ENCODE measurements at regions not wholly inside any gene's neighbourhood (a gene's known extent, or its start where the extent isn't known, plus 50 kb on each side); places are given as distances from the start of the nearest gene placed in this dataset.

DNA sequence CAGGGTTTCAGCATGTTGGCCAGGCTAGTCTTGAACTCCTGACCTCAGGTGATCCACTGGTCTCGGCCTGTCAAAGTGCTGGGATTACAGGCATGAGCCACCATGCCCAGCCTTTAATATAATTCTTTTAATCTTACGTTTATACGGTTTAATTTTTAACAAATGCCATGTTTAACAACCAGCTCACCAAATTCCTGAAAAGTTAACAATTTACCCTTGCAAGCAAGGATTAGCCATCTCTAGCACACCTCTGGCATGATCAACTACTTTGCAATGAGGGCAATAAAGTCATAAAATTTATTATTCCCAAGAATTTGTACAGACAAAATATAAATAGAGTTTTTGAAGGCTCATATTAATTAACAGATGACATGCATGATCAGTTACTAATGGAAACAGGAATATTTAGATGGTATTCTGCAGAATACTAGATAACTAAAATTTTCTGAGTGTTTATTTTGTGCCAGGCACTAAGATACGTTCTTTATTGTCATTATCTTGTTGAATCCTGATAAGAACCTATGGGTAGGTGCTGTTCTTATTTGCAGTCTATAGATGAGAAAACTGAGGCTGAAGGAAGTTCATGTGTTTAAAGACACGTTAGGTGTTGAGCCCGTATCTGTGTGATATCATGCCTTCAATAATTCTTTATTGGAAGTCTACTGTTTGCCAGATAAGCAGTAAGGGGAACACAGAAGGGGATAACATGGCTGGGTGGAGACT is 190.1 kb downstream of the CDCA7 start:
- H3K4me3 ChIP-seq (ENCODE audit: low read depth, low read length), result no peak overlapping the region
- no peak for DNase-seq (ENCODE audit: low read depth)
- TF ChIP-seq, protein P1, sequence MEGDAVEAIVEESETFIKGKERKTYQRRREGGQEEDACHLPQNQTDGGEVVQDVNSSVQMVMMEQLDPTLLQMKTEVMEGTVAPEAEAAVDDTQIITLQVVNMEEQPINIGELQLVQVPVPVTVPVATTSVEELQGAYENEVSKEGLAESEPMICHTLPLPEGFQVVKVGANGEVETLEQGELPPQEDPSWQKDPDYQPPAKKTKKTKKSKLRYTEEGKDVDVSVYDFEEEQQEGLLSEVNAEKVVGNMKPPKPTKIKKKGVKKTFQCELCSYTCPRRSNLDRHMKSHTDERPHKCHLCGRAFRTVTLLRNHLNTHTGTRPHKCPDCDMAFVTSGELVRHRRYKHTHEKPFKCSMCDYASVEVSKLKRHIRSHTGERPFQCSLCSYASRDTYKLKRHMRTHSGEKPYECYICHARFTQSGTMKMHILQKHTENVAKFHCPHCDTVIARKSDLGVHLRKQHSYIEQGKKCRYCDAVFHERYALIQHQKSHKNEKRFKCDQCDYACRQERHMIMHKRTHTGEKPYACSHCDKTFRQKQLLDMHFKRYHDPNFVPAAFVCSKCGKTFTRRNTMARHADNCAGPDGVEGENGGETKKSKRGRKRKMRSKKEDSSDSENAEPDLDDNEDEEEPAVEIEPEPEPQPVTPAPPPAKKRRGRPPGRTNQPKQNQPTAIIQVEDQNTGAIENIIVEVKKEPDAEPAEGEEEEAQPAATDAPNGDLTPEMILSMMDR (IDR thresholded peaks at IDR 0.05; ENCODE audit: insufficient read depth, low read depth, low read length), result no peak

DNA sequence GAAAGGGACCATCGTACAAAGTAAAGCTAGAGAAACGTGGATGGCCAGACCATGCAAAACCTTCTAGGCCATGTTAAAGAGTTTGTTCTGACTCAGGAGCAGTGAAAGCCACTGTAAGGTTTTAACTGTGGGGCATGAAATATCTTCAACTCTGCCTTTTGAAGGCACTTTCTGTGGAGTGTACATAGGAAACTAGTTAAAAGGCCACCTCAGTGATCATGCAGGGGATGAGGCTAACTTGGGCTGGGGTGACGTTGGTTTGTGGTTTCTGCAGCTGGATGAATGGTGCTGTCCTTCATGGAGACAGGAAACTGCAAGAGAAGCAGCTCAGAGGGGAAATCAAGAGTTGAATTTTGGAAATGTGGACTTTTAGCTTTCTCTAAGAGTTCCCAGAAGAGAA is 190.7 kb downstream of the CDCA7 start:
- TF ChIP-seq, protein P1 (IDR thresholded peaks at IDR 0.05; ENCODE audit: insufficient read depth, low read depth, low read length), result no peak
- H3K4me3 ChIP-seq (ENCODE audit: low read depth, low read length), result no peak overlapping the region
- no peak for DNase-seq (ENCODE audit: low read depth)

DNA sequence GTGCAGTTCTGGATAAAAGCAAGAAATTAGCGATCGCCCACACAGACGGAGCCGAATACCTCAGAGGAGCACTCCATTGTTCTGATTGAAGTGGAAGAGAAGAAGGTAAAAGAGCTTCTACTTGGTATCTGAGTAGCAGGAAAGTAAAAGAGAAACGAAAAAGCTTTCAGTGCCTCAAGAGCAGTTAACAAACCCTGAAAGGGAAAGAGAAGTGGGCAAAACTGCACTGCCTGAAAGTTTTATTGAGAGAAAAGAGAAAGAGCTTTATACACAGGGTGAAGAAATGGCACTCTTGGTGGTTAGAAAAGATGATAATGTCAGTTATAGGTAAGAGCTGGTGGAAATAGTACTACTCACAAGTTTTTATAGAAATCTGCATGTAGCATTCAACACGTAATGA is 192.8 kb downstream of the CDCA7 start:
- H3K4me3 ChIP-seq (ENCODE audit: low read depth, low read length), result no peak overlapping the region
- TF ChIP-seq, protein P1 (IDR thresholded peaks at IDR 0.05; ENCODE audit: insufficient read depth, low read depth, low read length), result no peak
- DNase-seq (ENCODE audit: low read depth), result no peak

DNA sequence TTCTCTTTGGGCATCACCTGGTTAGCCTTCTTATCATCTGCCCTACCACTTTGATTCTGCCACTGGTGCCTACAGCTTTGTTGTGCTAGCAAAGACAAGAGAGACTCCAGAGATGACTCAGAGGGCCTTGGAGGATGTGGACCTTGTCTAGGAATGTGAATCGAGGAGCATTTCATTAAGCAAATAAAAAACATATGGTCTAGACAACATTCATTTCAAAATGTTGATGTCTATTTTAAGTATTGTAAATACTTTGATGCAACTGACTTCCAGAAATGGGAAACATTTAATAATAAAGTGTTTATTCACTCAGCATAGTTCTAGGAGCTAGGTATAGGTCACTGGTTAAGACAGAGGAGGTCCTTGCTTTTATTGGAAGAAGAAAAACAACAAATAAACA is 195.5 kb downstream of the CDCA7 start:
- DNase-seq (ENCODE audit: low read depth), result peak; percentile 80
- H3K4me3 ChIP-seq (ENCODE audit: low read depth, low read length), result no peak overlapping the region
- TF ChIP-seq, protein P1 (IDR thresholded peaks at IDR 0.05; ENCODE audit: insufficient read depth, low read depth, low read length), result no peak

DNA sequence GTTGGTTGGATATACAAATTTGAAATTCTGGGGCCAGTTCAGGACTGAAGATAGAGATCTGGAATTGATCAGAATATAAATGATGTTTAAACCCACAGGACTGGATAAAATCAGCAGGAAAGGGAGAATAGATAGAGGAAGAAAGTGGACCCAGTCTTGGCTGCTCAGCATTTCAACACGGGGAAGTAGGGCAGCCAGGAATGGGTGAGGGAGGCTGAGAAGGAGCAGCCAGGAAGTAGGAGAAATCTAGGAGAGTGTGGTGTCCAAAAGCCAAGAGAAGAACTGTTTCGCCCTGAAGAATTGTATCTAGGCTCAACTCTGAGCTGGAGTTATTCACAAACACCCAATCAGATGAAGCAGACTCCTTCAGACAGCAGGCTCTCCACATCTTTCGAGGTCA is 197.9 kb downstream of the CDCA7 start:
- TF ChIP-seq, protein P1 (IDR thresholded peaks at IDR 0.05; ENCODE audit: insufficient read depth, low read depth, low read length), result no peak
- no peak for DNase-seq (ENCODE audit: low read depth)
- no peak overlapping the region for H3K4me3 ChIP-seq (ENCODE audit: low read depth, low read length)

DNA sequence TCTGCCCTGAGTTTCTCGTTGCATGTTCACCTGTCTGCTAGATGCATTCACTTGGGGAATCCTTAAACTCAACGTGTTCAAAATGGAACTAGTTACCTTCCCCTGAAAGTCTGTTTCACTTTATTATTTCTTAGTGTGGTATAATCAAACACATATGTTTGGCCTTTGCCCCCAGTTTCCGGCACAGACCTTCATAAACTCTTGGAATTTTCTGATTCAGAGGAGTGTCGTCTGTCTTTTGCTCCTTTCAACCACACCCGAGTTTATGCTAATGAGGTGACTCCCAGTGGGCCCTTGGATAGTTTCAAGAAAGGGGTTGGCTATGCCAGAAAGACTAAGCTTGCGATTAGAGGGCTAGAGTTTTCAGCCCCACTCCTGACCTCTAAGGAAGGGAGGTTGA is 198.9 kb downstream of the CDCA7 start:
- peak; percentile 34 for DNase-seq (ENCODE audit: low read depth)
- TF ChIP-seq, protein P1 (IDR thresholded peaks at IDR 0.05; ENCODE audit: insufficient read depth, low read depth, low read length), result no peak
- no peak overlapping the region for H3K4me3 ChIP-seq (ENCODE audit: low read depth, low read length)

DNA sequence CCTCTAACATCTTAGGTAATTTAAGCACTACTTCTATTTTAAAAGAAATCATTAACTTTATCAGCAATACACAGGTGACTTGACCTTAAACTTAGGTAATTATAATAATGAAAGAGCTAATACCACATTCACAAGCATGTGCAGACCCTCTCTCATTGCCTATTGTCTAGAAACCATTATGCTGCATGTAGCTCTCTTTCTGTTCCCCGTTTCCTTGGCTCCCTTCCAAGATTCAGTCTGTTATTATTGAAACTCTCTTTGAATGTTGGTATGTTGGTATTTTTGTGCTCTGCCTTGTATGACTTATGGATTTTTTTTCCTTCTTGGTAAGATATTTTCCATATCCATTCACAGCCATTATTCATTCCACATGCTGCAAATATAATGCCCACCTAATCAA is 201.2 kb downstream of the CDCA7 start:
- peak; percentile 10 for DNase-seq (ENCODE audit: low read depth)
- TF ChIP-seq, protein P1 (IDR thresholded peaks at IDR 0.05; ENCODE audit: insufficient read depth, low read depth, low read length), result no peak
- no peak overlapping the region for H3K4me3 ChIP-seq (ENCODE audit: low read depth, low read length)
